K562 (cell line): ENCODE measurements at regions not wholly inside any gene's neighbourhood (a gene's known extent, or its start where the extent isn't known, plus 50 kb on each side); places are given as distances from the start of the nearest gene placed in this dataset.

Source experiments
- ATAC-seq: fragments of 200-7000 bp; cut with Tn5 transposase; 3 replicates; pipeline ENCODE4 v1.9.1; 2020; ENCODE audit warnings: moderate library complexity
- BruUV-seq: library from RNA; stranded (reverse); fragments of 400-500 nt; replicated peaks from 2 replicates; lab custom pipeline; 2021; lab: Mats Ljungman, UMichigan
- CTCF ChIA-PET: fragments of 300-600 bp; formaldehyde crosslinking; extraction: SDS; loops from one replicate; lab custom pipeline; 2021; ENCODE audit warnings: low intra/inter-chr PET ratio; lab: Yijun Ruan, JAX
- POLR2A ChIA-PET: fragments of 300-600, 350-650 bp; sonication (Branson Sonifier 250); formaldehyde crosslinking; extraction: SDS; loops from one replicate; lab custom pipeline; 2021; ENCODE audit warnings: antibody characterized with exemption, inconsistent platforms; lab: Yijun Ruan, JAX
- DNase-seq, 4 experiments: peaks; one replicate each; pipeline versions ENCODE4 v3.0.0 to v3.0.0-alpha.2; 2011 to 2018; ENCODE audit warnings: low spot score in 3 of 4, mixed read lengths in 3 of 4; ENCODE audit errors: extremely low read depth in 1 of 4
- FAIRE-seq: peaks from 2 replicates; lab custom pipeline; 2011; peaks lifted over from hg19 to GRCh38; lab: Jason Lieb, UNC
- H2AFZ ChIP-seq: 2 replicates; pipeline ENCODE4 v1.6.0; 2011; ENCODE audit warnings: low read depth, low read length, control low read depth, inconsistent platforms
- H3K27ac ChIP-seq: fragments of 200-600 bp; 3 replicates; pipeline ENCODE4 v1.8.0; 2011; ENCODE audit warnings: low read depth, mild to moderate bottlenecking, control low read depth, inconsistent platforms, low read length, moderate library complexity, mixed read lengths; ENCODE audit errors: extremely low read depth
- H3K27me3 ChIP-seq, 2 experiments: fragments of 300-600 bp in 1 of 2; 2 replicates in 1 of 2; 3 replicates in 1 of 2; pipeline versions ENCODE4 v1.6.0 to v1.8.0; 2011; ENCODE audit warnings: inconsistent platforms in 2 of 2, low read length in 2 of 2, mild to moderate bottlenecking in 1 of 2, mixed read lengths in 1 of 2, moderate library complexity in 1 of 2; ENCODE audit not compliant: control insufficient read depth in 2 of 2, insufficient read depth in 2 of 2
- H3K36me3 ChIP-seq: fragments of 300-600 bp; 3 replicates; pipeline ENCODE4 v1.8.0; 2011; ENCODE audit warnings: mild to moderate bottlenecking, low read length, inconsistent platforms; ENCODE audit not compliant: control insufficient read depth, insufficient read depth
- H3K4me1 ChIP-seq, 2 experiments: fragments of 200-600 bp in 1 of 2; replicated peaks in 1 of 2; 2 replicates in 1 of 2; 3 replicates in 1 of 2; pipeline versions ENCODE4 v1.5.1 to v1.8.0; 2011; ENCODE audit warnings: inconsistent platforms in 2 of 2, low read length in 2 of 2, mild to moderate bottlenecking in 1 of 2, mixed read lengths in 1 of 2, moderate library complexity in 1 of 2; ENCODE audit not compliant: control insufficient read depth in 2 of 2, insufficient read depth in 2 of 2
- H3K4me2 ChIP-seq: 2 replicates; pipeline ENCODE4 v1.6.1; 2011; ENCODE audit warnings: low read length, control low read depth, inconsistent platforms, mixed read lengths; ENCODE audit not compliant: insufficient read depth
- H3K4me3 ChIP-seq: fragments of 200-600 bp; sonication (generic), shearing (Covaris generic); 2 replicates; pipeline ENCODE4 v1.5.1; 2016; ENCODE audit warnings: control low read depth, inconsistent platforms
- H3K79me2 ChIP-seq: fragments of 200-600 bp; 3 replicates; pipeline ENCODE4 v1.8.0; 2011; ENCODE audit warnings: low read length, inconsistent platforms; ENCODE audit not compliant: control insufficient read depth, insufficient read depth
- H3K9ac ChIP-seq, 2 experiments: 2 replicates each; pipeline versions ENCODE4 v1.6.0 to v1.6.1; 2011; ENCODE audit warnings: low read depth in 2 of 2, low read length in 2 of 2, control low read depth in 1 of 2, inconsistent platforms in 1 of 2, mild to moderate bottlenecking in 1 of 2, mixed read lengths in 1 of 2; ENCODE audit not compliant: insufficient read depth in 1 of 2
- H3K9me1 ChIP-seq: one replicate; pipeline ENCODE4 v1.6.0; 2011; ENCODE audit warnings: inconsistent platforms, mild to moderate bottlenecking, low read length, moderate library complexity; ENCODE audit not compliant: control insufficient read depth, insufficient read depth
- H3K9me3 ChIP-seq: replicated peaks from 2 replicates; pipeline ENCODE4 v1.5.1; 2011; ENCODE audit warnings: low read depth, low read length, inconsistent platforms; ENCODE audit not compliant: control insufficient read depth, insufficient read depth
- H4K20me1 ChIP-seq: replicated peaks from 2 replicates; pipeline ENCODE4 v1.6.1; 2011; ENCODE audit warnings: low read length, inconsistent platforms, mixed read lengths; ENCODE audit not compliant: control insufficient read depth, insufficient read depth
- BDP1 ChIP-seq: IDR thresholded peaks from 3 replicates; pipeline ENCODE4 v1.6.1; 2011; ENCODE audit not compliant: insufficient read length, insufficient read depth
- CTCF ChIP-seq, 3 experiments: IDR thresholded peaks in 2 of 3; conservative IDR thresholded peaks in 1 of 3; 2 replicates each; pipeline ENCODE4 v1.5.1; 2011 to 2012; ENCODE audit warnings: low read length in 3 of 3, mild to moderate bottlenecking in 3 of 3, control low read depth in 2 of 3, improper control_type of control experiment in 1 of 3, inconsistent platforms in 1 of 3, low read depth in 1 of 3, mixed read lengths in 1 of 3, moderate library complexity in 1 of 3; ENCODE audit not compliant: insufficient read depth in 2 of 3
- DACH1 ChIP-seq: fragments of 450-650 bp; IDR thresholded peaks from 2 replicates; pipeline ENCODE4 v1.6.1; 2018; ENCODE audit not compliant: partially characterized antibody
- MITF ChIP-seq: IDR thresholded peaks from 2 replicates; pipeline ENCODE4 v1.6.1; 2014; ENCODE audit warnings: antibody characterized with exemption
- MXD1 ChIP-seq: fragments of 250-450 bp; sonication (Bioruptor Pico); IDR thresholded peaks from 2 replicates; pipeline ENCODE4 v1.8.0; 2021; ENCODE audit warnings: borderline replicate concordance, mild to moderate bottlenecking, moderate library complexity; ENCODE audit not compliant: poor library complexity, severe bottlenecking
- NR1H2 ChIP-seq: sonication (generic); formaldehyde crosslinking; IDR thresholded peaks from 2 replicates; pipeline ENCODE4 v1.4.0; 2020; ENCODE audit warnings: mild to moderate bottlenecking, missing genetic modification reagents
- POU5F1 ChIP-seq: fragments of 150-350 bp; IDR thresholded peaks from 2 replicates; pipeline ENCODE4 v1.6.1; 2014; ENCODE audit warnings: borderline replicate concordance, low read length, low read depth, mild to moderate bottlenecking; ENCODE audit not compliant: partially characterized antibody
- PTRF ChIP-seq: fragments of 450-650 bp; IDR thresholded peaks from 2 replicates; pipeline ENCODE4 v1.6.1; 2016; ENCODE audit warnings: mild to moderate bottlenecking, missing genetic modification characterization, missing compliant biosample characterization
- SREBF1 ChIP-seq: fragments of 150-350 bp; IDR thresholded peaks from 2 replicates; pipeline ENCODE4 v1.6.1; 2014; ENCODE audit warnings: antibody characterized with exemption, low read depth, low read length, borderline replicate concordance
- THAP12 ChIP-seq: fragments of 250-450 bp; sonication (Bioruptor Pico); IDR thresholded peaks from 2 replicates; pipeline ENCODE4 v1.9.0; 2021; ENCODE audit warnings: mild to moderate bottlenecking, inconsistent platforms
- ZFX ChIP-seq: sonication (generic); formaldehyde crosslinking; IDR thresholded peaks from 2 replicates; pipeline ENCODE4 v1.8.0; 2022; ENCODE audit warnings: mild to moderate bottlenecking, missing genetic modification reagents, moderate library complexity
- ZKSCAN3 ChIP-seq: fragments of 250-450 bp; sonication (Bioruptor Pico); IDR thresholded peaks from 2 replicates; pipeline ENCODE4 v1.4.0; 2020
- ZNF280B ChIP-seq: fragments of 250-450 bp; sonication (Bioruptor Pico); IDR thresholded peaks from 2 replicates; pipeline ENCODE4 v1.5.1; 2021; ENCODE audit warnings: mild to moderate bottlenecking
- ZZZ3 ChIP-seq: fragments of 450-650 bp; IDR thresholded peaks from 2 replicates; pipeline ENCODE4 v1.6.1; 2016; ENCODE audit warnings: antibody characterized with exemption, mild to moderate bottlenecking, moderate library complexity
- WGBS: fragments of 100-300 bp; shearing (Covaris generic); methylation state at CpG from one replicate; pipeline ENCODE4 v1.1.6; 2016; ENCODE audit warnings: low coverage, mixed read lengths; ENCODE audit not compliant: insufficient coverage; ENCODE audit errors: missing lambda C conversion rate; 5-methylcytosine and 5-hydroxymethylcytosine counted together
- in situ Hi-C: fragments of 300-500 bp; cut with MboI; formaldehyde crosslinking; loops from 4 replicates; pipeline ENCODE4 v1.15.0; 2018; ENCODE audit warnings: inconsistent platforms, mixed read lengths
- intact Hi-C: fragments of 100-400 bp; cut with micrococcal nuclease; formaldehyde crosslinking; loops from 2 replicates; pipeline ENCODE4 v1.14.2; 2022

GRCh38 chr11:82041764-82042163 lies 691.9 kb downstream of the FAM181B start:
- no peak for DNase-seq
- H2AFZ ChIP-seq: no peak overlapping the region
- H3K9me3 ChIP-seq: 0 out of 2 replicates have a peak, but pooled peaks cover 2% of the 10 kb centered on the region
- no peak for ATAC-seq
- H3K36me3 ChIP-seq: no peaks in the 10 kb centered on the region
- H3K27me3 ChIP-seq: no peaks in the 10 kb centered on the region
- no peak overlapping the region for H3K4me2 ChIP-seq
- no peaks in the 10 kb centered on the region for H3K9me1 ChIP-seq
- no peaks in the 10 kb centered on the region for H3K4me1 ChIP-seq
- BruUV-seq: no TSS peak
- ChIA-PET POLR2A (no interaction called here), CTCF (no interaction called here)
- H3K9ac ChIP-seq: no peak overlapping the region
- 0% methylated on average over 6 of the region's 6 CpGs for WGBS
- in situ Hi-C loops: no loop called here
- H3K27ac ChIP-seq: no peak overlapping the region
- no peak for FAIRE-seq
- no peaks in the 10 kb centered on the region for H3K79me2 ChIP-seq
- intact Hi-C loops: no loop called here
- H3K4me3 ChIP-seq: no peak overlapping the region
- H4K20me1 ChIP-seq: no peaks in the 10 kb centered on the region
- no peak for TF ChIP-seq MITF
- no peak for TF ChIP-seq NR1H2 (CRISPR knock-in tag)
- TF ChIP-seq POU5F1: no peak
- no peak for TF ChIP-seq ZNF280B (CRISPR knock-in tag)
- no peak for TF ChIP-seq DACH1
- no peak for TF ChIP-seq THAP12 (CRISPR knock-in tag)
- TF ChIP-seq PTRF: no peak
- TF ChIP-seq SREBF1: no peak
- TF ChIP-seq MXD1 (CRISPR knock-in tag): no peak
- TF ChIP-seq ZKSCAN3 (CRISPR knock-in tag): no peak
- no peak for TF ChIP-seq CTCF (IDR thresholded peaks at IDR 0.05 in 2 of 3, conservative IDR thresholded peaks at IDR 0.05 in 1 of 3; ENCODE audit: insufficient read depth in 2 of 3, low read depth in 1 of 3, low read length in 3 of 3)
- TF ChIP-seq BDP1: no peak
- no peak for TF ChIP-seq ZZZ3
- no peak for TF ChIP-seq ZFX (CRISPR knock-in tag)
